ENCODE measurements at regions not wholly inside any gene's neighbourhood (a gene's known extent, or its start where the extent isn't known, plus 50 kb on each side); places are given as distances from the start of the nearest gene placed in this dataset.

DNA sequence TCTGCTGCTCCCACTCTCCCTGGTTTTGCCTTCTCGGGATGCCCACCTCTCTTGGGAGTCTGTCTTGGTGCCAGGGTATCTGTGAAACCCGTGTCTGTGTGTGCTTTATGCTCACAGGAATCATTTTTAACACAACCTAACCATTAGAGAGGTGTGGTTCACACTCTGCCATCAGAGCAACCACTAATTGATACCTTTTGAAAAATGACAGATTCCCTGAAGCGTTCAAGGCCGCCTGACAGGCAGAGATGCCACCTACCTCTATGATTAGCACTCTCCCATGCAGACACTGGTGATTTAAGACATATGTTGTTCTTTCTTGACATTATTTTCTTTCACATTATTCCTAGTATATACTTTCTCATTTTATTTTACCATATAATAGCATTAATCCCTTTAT lies 207.3 kb upstream of the SGCD start:
- H3K27me3 Mint-ChIP-seq (ENCODE audit: low read depth, unreplicated experiment), result no peaks in the 10 kb centered on the region
- no peak overlapping the region for H3K4me3 Mint-ChIP-seq (ENCODE audit: unreplicated experiment)
- no peak overlapping the region for H2AFZ ChIP-seq (ENCODE audit: low read depth, low read length)
- H3K27me3 ChIP-seq (ENCODE audit: insufficient read depth, low read length), result no peaks in the 10 kb centered on the region
- no peaks in the 10 kb centered on the region for H3K9me3 ChIP-seq (ENCODE audit: insufficient read depth, low read depth, low read length)
- TF ChIP-seq EZH2 (IDR thresholded peaks at IDR 0.05; ENCODE audit: insufficient read depth, low read length), result no peak
- TF ChIP-seq, protein P1, sequence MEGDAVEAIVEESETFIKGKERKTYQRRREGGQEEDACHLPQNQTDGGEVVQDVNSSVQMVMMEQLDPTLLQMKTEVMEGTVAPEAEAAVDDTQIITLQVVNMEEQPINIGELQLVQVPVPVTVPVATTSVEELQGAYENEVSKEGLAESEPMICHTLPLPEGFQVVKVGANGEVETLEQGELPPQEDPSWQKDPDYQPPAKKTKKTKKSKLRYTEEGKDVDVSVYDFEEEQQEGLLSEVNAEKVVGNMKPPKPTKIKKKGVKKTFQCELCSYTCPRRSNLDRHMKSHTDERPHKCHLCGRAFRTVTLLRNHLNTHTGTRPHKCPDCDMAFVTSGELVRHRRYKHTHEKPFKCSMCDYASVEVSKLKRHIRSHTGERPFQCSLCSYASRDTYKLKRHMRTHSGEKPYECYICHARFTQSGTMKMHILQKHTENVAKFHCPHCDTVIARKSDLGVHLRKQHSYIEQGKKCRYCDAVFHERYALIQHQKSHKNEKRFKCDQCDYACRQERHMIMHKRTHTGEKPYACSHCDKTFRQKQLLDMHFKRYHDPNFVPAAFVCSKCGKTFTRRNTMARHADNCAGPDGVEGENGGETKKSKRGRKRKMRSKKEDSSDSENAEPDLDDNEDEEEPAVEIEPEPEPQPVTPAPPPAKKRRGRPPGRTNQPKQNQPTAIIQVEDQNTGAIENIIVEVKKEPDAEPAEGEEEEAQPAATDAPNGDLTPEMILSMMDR (IDR thresholded peaks at IDR 0.05; ENCODE audit: insufficient read depth, low read depth, low read length), result no peak
- no peaks in the 10 kb centered on the region for H4K20me1 ChIP-seq (ENCODE audit: insufficient read depth, low read length)
- no peak overlapping the region for H3K27ac ChIP-seq (ENCODE audit: low read depth, low read length)
- H3K4me3 ChIP-seq (ENCODE audit: insufficient read depth, low read depth, low read length), result no peak overlapping the region
- no peaks in the 10 kb centered on the region for H3K79me2 ChIP-seq (ENCODE audit: insufficient read depth, low read length)
- no peaks in the 10 kb centered on the region for H3K36me3 Mint-ChIP-seq (ENCODE audit: low read depth, unreplicated experiment)
- H3K4me1 ChIP-seq (ENCODE audit: insufficient read depth, low read length), result no peaks in the 10 kb centered on the region
- H3K4me1 Mint-ChIP-seq (ENCODE audit: low read depth, unreplicated experiment), result peaks cover 1% of the 10 kb centered on the region
- no peaks in the 10 kb centered on the region for H3K9me3 Mint-ChIP-seq (ENCODE audit: unreplicated experiment)
- DNase-seq (ENCODE audit: low read depth) (no peak), FAIRE-seq (no peak)
- no peak overlapping the region for H3K27ac Mint-ChIP-seq (ENCODE audit: unreplicated experiment)
- H3K9ac ChIP-seq (ENCODE audit: low read length), result no peak overlapping the region
- no peaks in the 10 kb centered on the region for H3K36me3 ChIP-seq (ENCODE audit: insufficient read depth, low read length)
- H3K4me2 ChIP-seq (ENCODE audit: low read length), result no peak overlapping the region

DNA sequence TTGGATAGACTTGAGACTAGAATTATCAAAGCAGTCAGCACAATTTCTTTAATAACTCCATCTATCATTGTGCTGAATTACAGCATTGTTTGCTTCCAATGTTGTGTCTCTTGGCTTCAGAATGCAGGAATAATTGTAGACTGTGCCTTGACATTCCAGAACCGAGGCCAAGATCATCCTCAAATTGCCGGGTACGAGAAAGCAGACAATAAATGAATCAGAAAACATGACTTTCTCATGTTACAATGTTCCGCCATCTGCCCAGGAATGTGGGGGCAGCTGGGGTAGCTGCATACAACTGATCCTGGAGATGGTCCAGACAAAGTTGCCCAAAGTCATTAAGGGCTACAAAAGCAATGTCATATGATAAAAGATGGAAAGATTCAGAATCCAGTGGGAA lies 206.2 kb upstream of the SGCD start:
- no peaks in the 10 kb centered on the region for H3K9me3 Mint-ChIP-seq (ENCODE audit: unreplicated experiment)
- H3K4me3 Mint-ChIP-seq (ENCODE audit: unreplicated experiment), result no peak overlapping the region

DNA sequence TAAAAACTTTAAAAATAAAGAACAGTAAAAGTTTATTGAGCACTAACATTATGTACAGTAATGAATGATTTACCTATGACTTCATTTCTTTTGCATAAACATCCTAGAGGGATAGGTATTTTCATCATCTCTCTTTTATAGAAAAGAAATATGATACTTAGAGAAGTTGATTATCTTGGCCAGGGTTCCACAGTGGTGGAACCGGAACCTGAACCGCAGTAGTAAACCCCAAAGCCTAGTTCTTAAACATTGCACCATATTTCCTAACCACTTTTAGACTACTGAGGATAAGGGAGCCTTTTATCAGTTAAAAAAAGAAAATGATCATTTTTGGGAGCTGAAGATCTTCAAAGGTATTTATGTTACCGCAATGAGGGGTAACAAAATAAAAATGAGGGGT lies 205.7 kb upstream of the SGCD start:
- no peaks in the 10 kb centered on the region for H3K36me3 ChIP-seq (ENCODE audit: insufficient read depth, low read length)

More for the DNA sequence above, 206.2 kb upstream of the SGCD start:
- no peak for FAIRE-seq
- Histone ChIP-seq H3K79me2 (ENCODE audit: insufficient read depth, low read length) (no peaks in the 10 kb centered on the region), H3K4me2 (ENCODE audit: low read length) (no peak overlapping the region), H3K36me3 (ENCODE audit: insufficient read depth, low read length) (no peaks in the 10 kb centered on the region), H3K9ac (ENCODE audit: low read length) (no peak overlapping the region), H3K27me3 (ENCODE audit: insufficient read depth, low read length) (no peaks in the 10 kb centered on the region), H3K4me1 (ENCODE audit: insufficient read depth, low read length) (no peaks in the 10 kb centered on the region), H3K27ac (ENCODE audit: low read depth, low read length) (no peak overlapping the region), H3K9me3 (ENCODE audit: insufficient read depth, low read depth, low read length) (no peaks in the 10 kb centered on the region), H3K4me3 (ENCODE audit: insufficient read depth, low read depth, low read length) (no peak overlapping the region), H4K20me1 (ENCODE audit: insufficient read depth, low read length) (no peaks in the 10 kb centered on the region), H2AFZ (ENCODE audit: low read depth, low read length) (no peak overlapping the region)
- TF ChIP-seq, protein P1 (IDR thresholded peaks at IDR 0.05; ENCODE audit: insufficient read depth, low read depth, low read length), result no peak
- no peak for TF ChIP-seq EZH2 (IDR thresholded peaks at IDR 0.05; ENCODE audit: insufficient read depth, low read length)
- H3K27ac Mint-ChIP-seq (ENCODE audit: unreplicated experiment), result no peak overlapping the region
- H3K27me3 Mint-ChIP-seq (ENCODE audit: low read depth, unreplicated experiment), result no peaks in the 10 kb centered on the region
- DNase-seq (ENCODE audit: low read depth), result peak; percentile 53
- H3K36me3 Mint-ChIP-seq (ENCODE audit: low read depth, unreplicated experiment), result no peaks in the 10 kb centered on the region
- peaks cover 5% of the 10 kb centered on the region for H3K4me1 Mint-ChIP-seq (ENCODE audit: low read depth, unreplicated experiment)

More for the DNA sequence above, 205.7 kb upstream of the SGCD start:
- peaks cover 5% of the 10 kb centered on the region for H3K4me1 Mint-ChIP-seq (ENCODE audit: low read depth, unreplicated experiment)
- Histone ChIP-seq H2AFZ (ENCODE audit: low read depth, low read length) (no peak overlapping the region), H3K4me3 (ENCODE audit: insufficient read depth, low read depth, low read length) (no peak overlapping the region), H4K20me1 (ENCODE audit: insufficient read depth, low read length) (no peaks in the 10 kb centered on the region), H3K4me1 (ENCODE audit: insufficient read depth, low read length) (no peaks in the 10 kb centered on the region), H3K79me2 (ENCODE audit: insufficient read depth, low read length) (no peaks in the 10 kb centered on the region), H3K27me3 (ENCODE audit: insufficient read depth, low read length) (no peaks in the 10 kb centered on the region), H3K9ac (ENCODE audit: low read length) (no peak overlapping the region), H3K9me3 (ENCODE audit: insufficient read depth, low read depth, low read length) (no peaks in the 10 kb centered on the region), H3K4me2 (ENCODE audit: low read length) (no peak overlapping the region), H3K27ac (ENCODE audit: low read depth, low read length) (no peak overlapping the region)
- FAIRE-seq (no peak), DNase-seq (ENCODE audit: low read depth) (peak; percentile 82)
- TF ChIP-seq, protein P1 (IDR thresholded peaks at IDR 0.05; ENCODE audit: insufficient read depth, low read depth, low read length), result no peak
- TF ChIP-seq EZH2 (IDR thresholded peaks at IDR 0.05; ENCODE audit: insufficient read depth, low read length), result no peak
- no peaks in the 10 kb centered on the region for H3K27me3 Mint-ChIP-seq (ENCODE audit: low read depth, unreplicated experiment)
- H3K27ac Mint-ChIP-seq (ENCODE audit: unreplicated experiment), result no peak overlapping the region
- H3K4me3 Mint-ChIP-seq (ENCODE audit: unreplicated experiment), result no peak overlapping the region
- H3K9me3 Mint-ChIP-seq (ENCODE audit: unreplicated experiment), result no peaks in the 10 kb centered on the region
- no peaks in the 10 kb centered on the region for H3K36me3 Mint-ChIP-seq (ENCODE audit: low read depth, unreplicated experiment)

Data from astrocyte (in vitro differentiated cells and primary cell).